ENCODE measurements at regions not wholly inside any gene's neighbourhood (a gene's known extent, or its start where the extent isn't known, plus 50 kb on each side); places are given as distances from the start of the nearest gene placed in this dataset.

DNA sequence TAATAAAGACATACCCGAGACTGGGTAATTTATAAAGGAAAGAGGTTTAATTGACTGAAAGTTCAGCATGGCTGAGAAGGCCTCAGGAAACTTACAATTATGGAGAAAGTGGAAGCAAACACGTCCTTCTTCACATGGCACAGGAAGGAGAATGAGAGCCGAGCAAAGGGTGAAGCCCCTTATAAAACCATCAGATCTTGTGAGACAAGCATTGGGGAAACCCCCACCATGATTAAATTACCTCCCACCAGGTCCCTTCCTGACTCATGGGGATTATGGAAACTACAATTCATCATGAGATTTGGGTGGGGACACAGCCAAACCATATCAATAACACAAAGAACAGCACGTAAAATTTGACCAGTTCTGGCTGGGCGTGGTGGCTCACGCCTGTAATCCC is 85.6 kb upstream of the ATF7IP start:
- DNase-seq (ENCODE audit: low read depth), result no peak

DNA sequence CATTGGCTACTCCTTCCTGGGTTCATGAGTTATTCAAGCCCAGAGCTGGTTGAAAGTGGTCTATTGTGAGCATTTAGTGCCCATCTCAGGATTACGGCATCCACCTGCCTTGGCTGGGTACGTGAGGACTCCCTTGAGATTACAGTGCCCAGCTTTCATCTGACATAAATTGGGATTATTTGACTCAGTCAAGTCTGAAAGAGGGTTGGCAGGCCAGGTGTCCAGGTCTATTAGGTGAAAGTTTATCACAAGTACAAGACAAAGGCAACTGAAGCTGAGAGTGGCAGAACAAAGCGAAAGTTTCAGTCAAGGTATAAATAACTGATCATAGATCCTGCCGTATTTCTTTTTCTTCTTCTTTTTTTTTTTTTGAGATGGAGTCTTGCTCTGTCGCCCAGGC is 84.6 kb upstream of the ATF7IP start:
- DNase-seq (ENCODE audit: low read depth), result no peak

DNA sequence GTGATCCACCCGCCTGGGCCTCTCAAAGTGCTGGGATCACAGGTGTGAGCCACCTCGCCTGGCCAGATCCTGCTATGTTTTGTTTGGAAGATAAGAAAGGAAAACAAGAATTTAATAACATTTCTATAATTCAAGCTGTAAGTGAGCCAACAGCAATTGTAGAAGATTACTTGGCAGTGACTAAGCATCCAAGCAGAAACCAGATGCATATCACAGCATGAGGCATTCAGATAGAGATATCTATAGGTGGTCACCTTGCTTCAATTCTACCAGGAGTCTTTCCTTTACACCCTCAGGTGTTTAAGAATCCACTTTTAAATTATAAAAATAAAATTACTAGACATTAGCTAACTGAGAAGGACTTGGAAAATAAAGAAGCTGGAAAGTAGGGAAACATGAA is 83.9 kb upstream of the ATF7IP start:
- no peak for DNase-seq (ENCODE audit: low read depth)

DNA sequence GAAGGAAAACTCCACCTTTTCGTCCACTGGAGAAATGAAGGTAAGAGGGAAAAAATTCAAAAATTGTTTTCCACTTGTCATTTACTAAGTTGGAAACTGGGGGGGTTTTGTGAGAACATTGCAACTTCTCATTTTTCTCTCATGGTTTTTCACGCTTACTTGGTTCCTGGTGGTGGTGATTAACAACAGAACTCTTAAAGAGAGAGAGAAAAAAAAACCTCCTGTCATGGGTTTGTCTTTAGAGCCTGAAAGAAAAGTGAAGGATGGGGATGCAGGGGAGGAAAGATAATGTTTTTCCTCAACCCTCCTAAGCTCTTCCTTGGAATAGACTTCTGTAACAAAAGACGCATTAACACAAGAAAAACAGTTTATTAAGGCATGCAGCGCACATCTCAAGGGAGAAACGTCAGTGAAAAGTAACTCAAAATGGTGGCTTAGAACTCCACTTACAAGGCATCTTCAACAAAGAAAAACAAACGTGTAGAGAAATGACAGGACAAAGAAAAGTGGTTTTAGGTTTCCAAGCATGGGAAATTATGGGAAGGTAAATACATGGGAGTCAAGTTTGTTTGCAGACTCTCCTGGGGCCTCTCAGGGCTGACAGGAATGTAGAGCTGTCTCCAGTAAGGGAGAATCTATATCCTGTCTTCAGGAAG is 81.9 kb upstream of the ATF7IP start:
- DNase-seq (ENCODE audit: low read depth), result no peak

DNA sequence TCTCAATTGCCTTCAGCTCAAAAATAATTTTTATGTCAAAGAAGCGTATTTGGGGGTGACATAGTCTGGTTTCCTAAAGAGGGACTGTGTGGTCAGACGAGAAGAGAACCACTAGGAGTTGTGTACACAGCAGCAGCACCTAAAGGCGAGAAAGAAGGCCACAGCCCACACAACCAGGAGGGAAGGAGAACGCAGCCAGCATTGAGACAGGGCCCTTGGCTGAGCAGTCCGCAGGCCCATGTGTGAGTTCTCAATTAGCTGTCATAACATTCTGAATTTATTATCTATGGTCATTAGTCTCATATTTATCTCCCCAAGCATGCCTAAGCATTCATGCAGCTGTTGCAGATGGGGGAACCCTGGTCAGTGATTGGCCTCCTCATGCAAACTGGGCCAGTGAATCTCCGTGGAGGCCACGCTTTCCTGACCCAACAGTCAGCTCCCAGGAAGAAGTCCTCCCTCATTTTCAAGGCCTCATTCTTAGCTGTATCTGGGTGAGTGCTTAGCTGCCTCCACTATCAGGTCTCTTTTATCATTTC is 81.2 kb upstream of the ATF7IP start:
- DNase-seq (ENCODE audit: low read depth), result no peak

DNA sequence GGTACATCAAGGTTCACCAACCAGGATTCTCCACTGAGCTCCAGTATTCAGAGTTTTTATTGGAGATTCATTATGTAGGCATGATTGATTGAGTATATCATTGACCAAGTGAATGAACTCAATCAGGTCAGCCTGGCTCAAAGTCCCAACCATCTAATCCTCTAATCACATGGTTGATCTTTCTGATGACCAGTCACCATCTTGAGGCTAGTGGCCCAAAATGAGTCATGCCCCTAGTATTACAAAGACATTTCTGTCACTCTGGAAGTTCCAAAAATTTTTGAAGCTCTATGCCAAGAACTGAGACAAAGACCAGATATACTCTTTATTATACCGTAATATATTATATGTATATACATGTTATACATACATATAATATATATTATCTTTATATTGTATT is 75.9 kb upstream of the ATF7IP start:
- no peak for DNase-seq (ENCODE audit: low read depth)

DNA sequence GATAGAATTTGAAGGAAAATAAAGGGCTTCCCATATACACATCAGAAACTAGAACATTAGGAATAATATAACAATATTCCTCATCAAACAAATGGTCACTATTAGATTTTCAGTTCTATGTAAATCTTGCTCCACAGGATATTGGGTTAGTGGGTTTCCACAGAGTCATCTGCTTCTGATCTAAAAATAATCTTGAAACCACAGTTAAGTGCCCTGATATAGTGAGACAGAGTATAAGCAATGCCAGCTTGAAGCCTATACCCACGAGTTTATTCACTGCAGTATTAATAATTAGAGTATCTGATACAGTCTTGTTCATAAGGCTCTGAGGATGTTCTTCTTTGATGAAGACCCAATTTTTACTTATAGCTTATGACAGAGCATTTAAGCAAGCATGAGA is 74.5 kb upstream of the ATF7IP start:
- DNase-seq (ENCODE audit: low read depth), result no peak

DNA sequence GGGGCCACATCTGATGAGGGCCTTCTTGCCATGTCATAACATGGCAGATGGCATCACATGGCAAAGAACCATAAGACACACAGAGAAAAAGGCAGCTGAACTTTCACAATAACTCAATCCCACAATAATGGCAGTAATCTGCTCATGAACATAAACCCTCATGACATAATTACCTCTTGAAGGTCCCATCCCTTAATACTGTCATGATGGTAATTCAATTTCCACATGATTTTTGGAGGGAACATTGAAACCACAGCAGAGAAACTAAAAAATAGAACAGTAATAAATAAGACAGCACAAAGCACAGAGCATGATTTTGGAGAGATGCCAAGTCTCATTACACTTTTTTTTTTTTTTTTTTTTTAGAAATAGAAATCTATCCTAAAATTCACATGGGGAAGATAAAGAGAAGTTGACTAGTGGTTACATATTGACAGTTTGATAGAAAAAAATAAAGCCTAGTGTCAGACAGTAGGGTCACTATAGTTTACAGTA is 61.8 kb upstream of the ATF7IP start:
- no peak for DNase-seq (ENCODE audit: low read depth)

DNA sequence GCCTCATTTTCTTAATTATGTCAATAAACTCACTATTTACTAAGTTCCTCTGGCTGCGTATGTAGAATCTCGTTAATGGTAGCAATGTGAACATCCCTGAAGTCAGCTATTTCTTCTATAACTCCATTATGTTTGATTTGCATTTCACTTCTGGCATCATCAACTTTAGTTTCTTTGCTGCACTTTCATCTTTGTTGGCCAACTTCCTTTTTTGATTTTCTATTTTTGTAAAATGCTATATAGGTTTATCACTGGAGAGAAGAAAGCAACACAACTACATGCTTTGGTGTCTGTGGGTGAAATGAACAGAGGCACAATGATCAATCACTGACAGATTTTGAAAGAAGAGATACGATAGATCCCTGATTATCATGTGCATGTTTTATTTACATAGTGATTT is 58.5 kb upstream of the ATF7IP start:
- no peak for DNase-seq (ENCODE audit: low read depth)

DNA sequence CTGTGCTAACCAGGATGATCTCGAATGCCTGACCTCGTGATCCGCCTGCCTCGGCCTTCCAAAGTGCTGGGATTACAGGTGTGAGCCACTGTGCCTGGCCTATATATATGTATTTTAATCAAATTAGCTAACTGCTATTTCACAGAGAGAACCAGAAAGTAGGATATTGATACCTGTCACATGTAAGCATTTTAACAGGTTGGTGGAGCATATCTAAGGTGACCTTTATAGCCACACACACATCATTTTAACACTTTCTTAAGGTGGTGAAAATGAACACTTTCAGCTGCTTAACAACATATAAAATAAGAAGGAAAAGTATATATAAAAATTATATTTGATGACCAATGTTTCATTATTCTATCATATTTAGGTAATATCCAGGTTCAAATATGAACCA is 57.0 kb upstream of the ATF7IP start:
- no peak for DNase-seq (ENCODE audit: low read depth)

DNA sequence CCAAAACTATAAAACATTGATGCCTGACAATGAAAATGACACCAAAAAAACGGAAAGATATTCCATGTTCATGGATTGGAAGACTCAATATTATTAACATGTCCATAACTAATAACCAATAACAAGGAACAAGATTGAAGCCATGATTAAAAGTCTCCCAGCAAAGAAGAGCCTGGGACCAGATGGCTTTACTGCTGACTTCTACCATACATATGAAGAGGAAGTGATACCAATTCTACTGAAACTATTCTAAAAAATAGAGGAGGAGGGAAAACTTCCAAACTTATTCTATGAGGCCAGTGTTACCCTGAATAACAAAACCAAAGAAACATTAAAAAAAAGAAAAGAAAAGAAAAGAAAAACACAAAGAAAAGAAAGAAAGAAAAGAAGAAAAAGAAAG is 54.6 kb upstream of the ATF7IP start:
- no peak for DNase-seq (ENCODE audit: low read depth)

DNA sequence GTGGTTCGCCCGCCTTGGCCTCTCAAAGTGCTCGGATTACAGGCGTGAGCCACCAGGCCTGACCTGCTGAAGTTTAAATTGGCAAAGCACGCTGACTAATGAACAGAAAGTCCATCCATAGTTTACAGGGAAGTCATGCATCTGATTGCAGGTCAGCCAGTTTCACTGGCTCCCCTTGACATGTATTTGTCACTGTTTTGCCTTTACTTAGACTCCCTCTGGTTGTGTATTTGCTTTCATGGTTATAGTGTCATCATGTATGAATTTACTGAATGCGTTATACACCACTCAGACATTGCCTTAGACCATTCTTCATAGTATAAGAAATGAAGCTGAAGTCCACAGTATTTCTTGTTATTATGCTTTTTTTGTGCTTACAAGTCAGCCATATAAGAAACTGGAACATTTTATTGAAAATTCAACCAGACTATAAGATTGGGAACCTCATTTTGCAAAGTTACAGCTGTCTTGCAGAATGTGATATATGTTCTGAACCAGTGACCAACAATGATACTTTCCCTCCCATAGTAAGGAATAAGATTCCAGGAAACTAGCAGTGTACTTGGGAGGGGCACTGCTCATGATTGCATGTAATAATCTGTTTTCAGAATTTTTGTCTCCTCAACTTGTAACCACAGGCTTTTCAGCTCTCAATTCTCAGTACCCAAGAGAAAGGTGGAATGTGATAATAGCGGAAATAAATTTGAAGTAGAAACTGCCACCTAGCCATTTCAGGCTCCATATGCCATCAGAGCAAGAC is 51.9 kb upstream of the ATF7IP start:
- no peak for DNase-seq (ENCODE audit: low read depth)

DNA sequence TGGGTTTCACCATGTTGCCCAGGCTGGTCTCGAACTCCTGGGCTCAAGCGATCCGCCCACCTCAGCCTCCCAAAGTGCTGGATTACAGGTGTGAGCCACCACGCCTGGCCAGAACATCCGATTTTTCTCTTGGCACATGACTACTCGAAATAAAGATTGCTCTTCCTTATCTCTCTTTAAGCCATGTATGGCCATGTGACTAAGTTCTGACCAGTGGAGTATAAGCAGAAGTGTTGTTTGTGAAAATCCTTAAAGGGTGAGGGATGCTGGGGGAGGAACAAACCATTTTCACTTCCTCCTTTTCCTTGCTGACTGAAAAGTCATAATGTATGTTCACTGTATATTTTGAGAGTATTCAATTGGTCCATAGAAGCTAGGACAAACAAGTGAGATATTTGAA is 50.7 kb upstream of the ATF7IP start:
- no peak for DNase-seq (ENCODE audit: low read depth)

DNA sequence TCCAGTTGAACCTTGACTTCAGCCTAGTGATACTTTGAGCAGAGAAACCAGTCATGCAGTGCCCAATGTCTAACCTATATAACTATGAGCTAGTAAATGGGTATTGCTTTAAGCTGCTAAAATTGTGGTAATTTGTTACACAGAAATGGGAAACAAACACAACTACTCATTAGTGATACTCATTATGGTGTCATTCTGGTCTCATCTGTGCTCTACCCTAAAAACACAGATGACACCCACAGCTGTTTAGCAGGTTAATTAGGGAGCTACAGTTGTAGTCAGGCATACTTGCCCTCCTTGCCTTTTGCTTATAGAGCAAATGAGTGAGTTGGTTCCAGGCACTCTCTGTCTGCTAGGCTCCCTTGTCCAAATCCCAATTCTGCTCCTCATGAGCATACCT is 50.0 kb upstream of the ATF7IP start:
- DNase-seq (ENCODE audit: low read depth), result no peak
